ENCODE measurements at regions not wholly inside any gene's neighbourhood (a gene's known extent, or its start where the extent isn't known, plus 50 kb on each side); places are given as distances from the start of the nearest gene placed in this dataset.

DNA sequence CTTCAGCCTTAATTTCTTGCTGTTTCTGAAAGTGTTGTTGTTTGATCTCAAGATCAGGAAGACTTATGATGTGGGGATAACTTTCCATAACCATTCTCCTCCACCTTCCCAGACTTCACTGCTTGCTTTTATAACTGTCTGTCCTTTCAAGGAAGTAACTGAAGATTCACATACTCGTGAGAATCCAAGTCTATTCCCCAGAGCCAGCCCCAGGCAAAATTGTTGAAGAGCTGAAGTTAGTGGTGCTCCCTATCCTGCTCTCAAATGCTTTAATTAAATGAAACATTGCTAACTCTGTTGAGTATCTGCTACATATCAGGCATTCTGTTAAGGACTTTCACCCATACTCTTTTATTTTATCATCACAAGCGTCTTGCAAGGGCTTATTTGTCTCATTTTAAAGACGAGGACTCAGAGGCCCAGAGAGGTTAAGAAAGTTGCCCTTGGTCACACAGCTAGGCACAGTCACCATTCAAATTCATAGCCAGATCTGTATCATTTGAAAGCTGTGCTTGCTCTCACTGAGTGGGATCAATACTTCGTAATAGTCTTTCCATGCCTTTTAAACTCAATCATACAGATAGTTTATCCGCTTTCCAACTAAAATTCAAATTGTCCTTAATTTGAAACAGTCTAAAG, 189.8 kb upstream of the TCF4 start:
- no peak for TF ChIP-seq POLR2A (IDR thresholded peaks at IDR 0.05)
- TF ChIP-seq, protein P1, sequence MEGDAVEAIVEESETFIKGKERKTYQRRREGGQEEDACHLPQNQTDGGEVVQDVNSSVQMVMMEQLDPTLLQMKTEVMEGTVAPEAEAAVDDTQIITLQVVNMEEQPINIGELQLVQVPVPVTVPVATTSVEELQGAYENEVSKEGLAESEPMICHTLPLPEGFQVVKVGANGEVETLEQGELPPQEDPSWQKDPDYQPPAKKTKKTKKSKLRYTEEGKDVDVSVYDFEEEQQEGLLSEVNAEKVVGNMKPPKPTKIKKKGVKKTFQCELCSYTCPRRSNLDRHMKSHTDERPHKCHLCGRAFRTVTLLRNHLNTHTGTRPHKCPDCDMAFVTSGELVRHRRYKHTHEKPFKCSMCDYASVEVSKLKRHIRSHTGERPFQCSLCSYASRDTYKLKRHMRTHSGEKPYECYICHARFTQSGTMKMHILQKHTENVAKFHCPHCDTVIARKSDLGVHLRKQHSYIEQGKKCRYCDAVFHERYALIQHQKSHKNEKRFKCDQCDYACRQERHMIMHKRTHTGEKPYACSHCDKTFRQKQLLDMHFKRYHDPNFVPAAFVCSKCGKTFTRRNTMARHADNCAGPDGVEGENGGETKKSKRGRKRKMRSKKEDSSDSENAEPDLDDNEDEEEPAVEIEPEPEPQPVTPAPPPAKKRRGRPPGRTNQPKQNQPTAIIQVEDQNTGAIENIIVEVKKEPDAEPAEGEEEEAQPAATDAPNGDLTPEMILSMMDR (IDR thresholded peaks at IDR 0.05), result no peak
